SK-N-SH (cell line): ENCODE measurements at regions not wholly inside any gene's neighbourhood (a gene's known extent, or its start where the extent isn't known, plus 50 kb on each side); places are given as distances from the start of the nearest gene placed in this dataset.

Source experiments
- CTCF ChIA-PET: fragments of 300-600, 350-600 bp; formaldehyde crosslinking; extraction: SDS; loops from one replicate; lab custom pipeline; 2021; lab: Yijun Ruan, JAX
- POLR2A ChIA-PET: fragments of 350-600 bp; sonication (Branson Sonifier 250); formaldehyde crosslinking; extraction: SDS; loops from one replicate; lab custom pipeline; 2020; ENCODE audit warnings: antibody characterized with exemption, inconsistent platforms; lab: Yijun Ruan, JAX
- DNase-seq: peaks from one replicate; pipeline ENCODE4 v3.0.0; 2012
- H2AFZ ChIP-seq: fragments of 200-600 bp; sonication (generic); 2 replicates; pipeline ENCODE4 v1.8.1; 2016; ENCODE audit warnings: antibody characterized with exemption, mild to moderate bottlenecking, low read depth
- H3F3A ChIP-seq: fragments of 200-600 bp; sonication (generic); replicated peaks from 2 replicates; pipeline ENCODE3; 2016; ENCODE audit warnings: antibody characterized with exemption, mild to moderate bottlenecking; ENCODE audit not compliant: insufficient read depth
- H3K27ac ChIP-seq, 2 experiments: fragments of 200-500 bp in 1 of 2; fragments of 200-600 bp in 1 of 2; sonication (Bioruptor generic) in 1 of 2; sonication (generic), shearing (Covaris generic) in 1 of 2; 2 replicates each; pipeline versions ENCODE4 v1.5.1 to v1.6.1; 2014 to 2016; ENCODE audit warnings: low read depth in 2 of 2, inconsistent platforms in 1 of 2, low read length in 1 of 2, mild to moderate bottlenecking in 1 of 2, mixed read lengths in 1 of 2
- H3K27me3 ChIP-seq: fragments of 200-600 bp; sonication (generic), shearing (Covaris generic); 2 replicates; pipeline ENCODE4 v1.6.1; 2016; ENCODE audit warnings: mixed run types; ENCODE audit not compliant: insufficient read depth
- H3K36me3 ChIP-seq, 2 experiments: fragments of 200-500 bp in 1 of 2; fragments of 200-600 bp in 1 of 2; sonication (Bioruptor generic) in 1 of 2; sonication (generic) in 1 of 2; replicated peaks in 1 of 2; 2 replicates each; pipeline versions ENCODE3 to v1.5.1; 2014 to 2016; ENCODE audit warnings: low read length in 1 of 2, mild to moderate bottlenecking in 1 of 2; ENCODE audit not compliant: insufficient read depth in 2 of 2, control insufficient read depth in 1 of 2
- H3K4me1 ChIP-seq, 2 experiments: fragments of 200-500 bp in 1 of 2; fragments of 200-600 bp in 1 of 2; sonication (Bioruptor generic) in 1 of 2; sonication (generic), shearing (Covaris generic) in 1 of 2; 2 replicates each; pipeline versions ENCODE4 v1.5.1 to v1.6.1; 2014 to 2016; ENCODE audit warnings: low read depth in 1 of 2, low read length in 1 of 2, mixed run types in 1 of 2; ENCODE audit not compliant: insufficient read depth in 2 of 2, control insufficient read depth in 1 of 2
- H3K4me2 ChIP-seq: fragments of 200-600 bp; sonication (generic), shearing (Covaris generic); 2 replicates; pipeline ENCODE4 v1.6.1; 2017; ENCODE audit warnings: mixed run types
- H3K4me3 ChIP-seq, 2 experiments: fragments of 200-500 bp in 1 of 2; fragments of 200-600 bp in 1 of 2; sonication (Bioruptor generic) in 1 of 2; sonication (generic), shearing (Covaris generic) in 1 of 2; 2 replicates each; pipeline versions ENCODE4 v1.5.1 to v1.8.1; 2014 to 2016; ENCODE audit warnings: low read depth in 2 of 2, inconsistent platforms in 1 of 2, low read length in 1 of 2, mild to moderate bottlenecking in 1 of 2, mixed read lengths in 1 of 2, moderate library complexity in 1 of 2
- H3K79me2 ChIP-seq: fragments of 200-600 bp; sonication (generic); 2 replicates; pipeline ENCODE4 v1.8.1; 2017; ENCODE audit warnings: mild to moderate bottlenecking; ENCODE audit not compliant: insufficient read depth
- H3K9ac ChIP-seq: fragments of 200-600 bp; sonication (generic); 2 replicates; pipeline ENCODE4 v1.6.1; 2017; ENCODE audit warnings: mixed run types
- H3K9me2 ChIP-seq: fragments of 200-600 bp; sonication (generic); 2 replicates; pipeline ENCODE4 v1.6.1; 2017; ENCODE audit warnings: mixed run types
- H3K9me3 ChIP-seq: fragments of 200-600 bp; sonication (generic); 2 replicates; pipeline ENCODE4 v1.6.1; 2017; ENCODE audit warnings: mixed run types, mild to moderate bottlenecking, moderate library complexity
- H4K20me1 ChIP-seq: fragments of 200-600 bp; sonication (generic); 2 replicates; pipeline ENCODE4 v1.6.1; 2017; ENCODE audit warnings: mild to moderate bottlenecking, mixed run types; ENCODE audit not compliant: insufficient read depth
- ELF1 ChIP-seq: IDR thresholded peaks from 2 replicates; pipeline ENCODE4 v1.4.0; 2012
- EP300 ChIP-seq, 2 experiments: IDR thresholded peaks; 2 replicates each; pipeline versions ENCODE4 v1.4.0 to v1.6.1; 2012; ENCODE audit warnings: borderline replicate concordance in 1 of 2, low read depth in 1 of 2, low read length in 1 of 2
- FOXJ3 ChIP-seq: sonication (generic); formaldehyde crosslinking; IDR thresholded peaks from 2 replicates; pipeline ENCODE4 v1.5.1; 2020; ENCODE audit warnings: mild to moderate bottlenecking, missing genetic modification reagents
- FOXM1 ChIP-seq: IDR thresholded peaks from 2 replicates; pipeline ENCODE4 v1.4.0; 2012; ENCODE audit warnings: low read depth, mild to moderate bottlenecking
- MXI1 ChIP-seq: IDR thresholded peaks from 2 replicates; pipeline ENCODE4 v1.6.1; 2012; ENCODE audit warnings: mild to moderate bottlenecking, low read depth, low read length, improper control_type of control experiment
- NRF1 ChIP-seq: IDR thresholded peaks from 2 replicates; pipeline ENCODE4 v1.6.1; 2012; ENCODE audit warnings: low read depth, mild to moderate bottlenecking, low read length
- POLR2AphosphoS5 ChIP-seq: IDR thresholded peaks from 2 replicates; pipeline ENCODE4 v1.6.1; 2012; ENCODE audit warnings: low read depth, low read length
- RCOR1 ChIP-seq: fragments of 150-350 bp; IDR thresholded peaks from 2 replicates; pipeline ENCODE4 v1.6.1; 2017; ENCODE audit warnings: antibody characterized with exemption, low read length
- RFX5 ChIP-seq: IDR thresholded peaks from 2 replicates; pipeline ENCODE4 v1.6.1; 2012; ENCODE audit warnings: mild to moderate bottlenecking, improper control_type of control experiment, low read length
- SMC3 ChIP-seq: IDR thresholded peaks from 2 replicates; pipeline ENCODE4 v1.6.1; 2012; ENCODE audit warnings: low read depth, low read length, improper control_type of control experiment
- WGBS: methylation state at CpG from one replicate; pipeline ENCODE4 v1.1.6; 2017; ENCODE audit warnings: low lambda C conversion rate; 5-methylcytosine and 5-hydroxymethylcytosine counted together
- TF ChIP-seq, protein P1 (sequence below): IDR thresholded peaks from 2 replicates; pipeline ENCODE4 v1.6.1; 2012; ENCODE audit warnings: mild to moderate bottlenecking, low read depth, low read length, moderate library complexity
- TF ChIP-seq, protein P2 (sequence below): fragments of 200-600 bp; sonication (generic); IDR thresholded peaks from 2 replicates; pipeline ENCODE4 v1.6.1; 2017; ENCODE audit warnings: antibody characterized with exemption, mild to moderate bottlenecking, moderate library complexity
- TF ChIP-seq, protein P3 (sequence below): IDR thresholded peaks from 2 replicates; pipeline ENCODE4; 2012

DNA sequence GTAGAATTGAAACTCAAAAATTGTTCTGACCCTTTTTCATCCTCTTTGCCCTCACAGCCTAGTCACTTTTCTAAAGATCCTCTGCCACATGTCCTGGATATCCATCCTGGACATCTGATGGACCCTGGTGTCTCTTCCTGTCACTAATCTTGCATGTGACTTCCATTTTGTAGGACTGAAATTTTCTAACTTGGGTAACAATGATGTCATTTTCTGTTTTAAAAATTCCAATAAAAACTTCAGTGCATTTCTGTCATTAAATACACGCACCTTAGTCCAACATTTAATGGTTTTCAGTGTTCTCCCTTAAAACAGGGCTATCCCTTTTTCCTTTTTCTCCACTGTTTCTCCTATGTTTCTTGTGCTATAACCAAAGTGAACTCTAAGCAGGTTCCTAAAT, 684.9 kb upstream of the ANKRD30A start (continued):
- TF ChIP-seq, protein P1, sequence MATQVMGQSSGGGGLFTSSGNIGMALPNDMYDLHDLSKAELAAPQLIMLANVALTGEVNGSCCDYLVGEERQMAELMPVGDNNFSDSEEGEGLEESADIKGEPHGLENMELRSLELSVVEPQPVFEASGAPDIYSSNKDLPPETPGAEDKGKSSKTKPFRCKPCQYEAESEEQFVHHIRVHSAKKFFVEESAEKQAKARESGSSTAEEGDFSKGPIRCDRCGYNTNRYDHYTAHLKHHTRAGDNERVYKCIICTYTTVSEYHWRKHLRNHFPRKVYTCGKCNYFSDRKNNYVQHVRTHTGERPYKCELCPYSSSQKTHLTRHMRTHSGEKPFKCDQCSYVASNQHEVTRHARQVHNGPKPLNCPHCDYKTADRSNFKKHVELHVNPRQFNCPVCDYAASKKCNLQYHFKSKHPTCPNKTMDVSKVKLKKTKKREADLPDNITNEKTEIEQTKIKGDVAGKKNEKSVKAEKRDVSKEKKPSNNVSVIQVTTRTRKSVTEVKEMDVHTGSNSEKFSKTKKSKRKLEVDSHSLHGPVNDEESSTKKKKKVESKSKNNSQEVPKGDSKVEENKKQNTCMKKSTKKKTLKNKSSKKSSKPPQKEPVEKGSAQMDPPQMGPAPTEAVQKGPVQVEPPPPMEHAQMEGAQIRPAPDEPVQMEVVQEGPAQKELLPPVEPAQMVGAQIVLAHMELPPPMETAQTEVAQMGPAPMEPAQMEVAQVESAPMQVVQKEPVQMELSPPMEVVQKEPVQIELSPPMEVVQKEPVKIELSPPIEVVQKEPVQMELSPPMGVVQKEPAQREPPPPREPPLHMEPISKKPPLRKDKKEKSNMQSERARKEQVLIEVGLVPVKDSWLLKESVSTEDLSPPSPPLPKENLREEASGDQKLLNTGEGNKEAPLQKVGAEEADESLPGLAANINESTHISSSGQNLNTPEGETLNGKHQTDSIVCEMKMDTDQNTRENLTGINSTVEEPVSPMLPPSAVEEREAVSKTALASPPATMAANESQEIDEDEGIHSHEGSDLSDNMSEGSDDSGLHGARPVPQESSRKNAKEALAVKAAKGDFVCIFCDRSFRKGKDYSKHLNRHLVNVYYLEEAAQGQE: no peak
- TF ChIP-seq SMC3: no peak
- TF ChIP-seq MXI1: no peak
- TF ChIP-seq RFX5: no peak
- TF ChIP-seq FOXM1: no peak
- no peak for TF ChIP-seq FOXJ3
- no peak for TF ChIP-seq POLR2AphosphoS5
- no peak for TF ChIP-seq ELF1
- TF ChIP-seq EP300 (IDR thresholded peaks at IDR 0.05; ENCODE audit: borderline replicate concordance in 1 of 2, low read depth in 1 of 2, low read length in 1 of 2): no peak
- TF ChIP-seq, protein P2, sequence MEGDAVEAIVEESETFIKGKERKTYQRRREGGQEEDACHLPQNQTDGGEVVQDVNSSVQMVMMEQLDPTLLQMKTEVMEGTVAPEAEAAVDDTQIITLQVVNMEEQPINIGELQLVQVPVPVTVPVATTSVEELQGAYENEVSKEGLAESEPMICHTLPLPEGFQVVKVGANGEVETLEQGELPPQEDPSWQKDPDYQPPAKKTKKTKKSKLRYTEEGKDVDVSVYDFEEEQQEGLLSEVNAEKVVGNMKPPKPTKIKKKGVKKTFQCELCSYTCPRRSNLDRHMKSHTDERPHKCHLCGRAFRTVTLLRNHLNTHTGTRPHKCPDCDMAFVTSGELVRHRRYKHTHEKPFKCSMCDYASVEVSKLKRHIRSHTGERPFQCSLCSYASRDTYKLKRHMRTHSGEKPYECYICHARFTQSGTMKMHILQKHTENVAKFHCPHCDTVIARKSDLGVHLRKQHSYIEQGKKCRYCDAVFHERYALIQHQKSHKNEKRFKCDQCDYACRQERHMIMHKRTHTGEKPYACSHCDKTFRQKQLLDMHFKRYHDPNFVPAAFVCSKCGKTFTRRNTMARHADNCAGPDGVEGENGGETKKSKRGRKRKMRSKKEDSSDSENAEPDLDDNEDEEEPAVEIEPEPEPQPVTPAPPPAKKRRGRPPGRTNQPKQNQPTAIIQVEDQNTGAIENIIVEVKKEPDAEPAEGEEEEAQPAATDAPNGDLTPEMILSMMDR: no peak
- TF ChIP-seq NRF1: no peak
- no peak for TF ChIP-seq RCOR1

DNA sequence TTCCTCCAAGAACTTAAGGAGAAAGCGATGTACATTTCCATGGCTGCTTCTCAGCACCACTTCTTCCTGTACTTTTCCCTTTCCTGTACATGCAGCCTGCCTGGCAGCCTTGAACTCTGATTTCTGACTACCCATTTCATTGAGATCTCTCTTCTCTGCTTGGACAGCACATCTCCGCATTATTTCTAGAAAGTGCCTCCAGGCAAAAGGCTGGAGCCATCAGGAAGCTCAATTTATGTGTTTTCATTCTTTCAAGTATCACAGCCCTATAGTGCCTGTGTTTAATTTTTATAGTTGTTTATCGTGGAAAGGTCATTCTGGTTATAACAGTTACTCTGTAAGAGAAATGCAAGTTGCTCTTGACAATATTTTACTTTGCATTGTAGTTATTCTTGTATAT, 688.0 kb upstream of the ANKRD30A start:
- Histone ChIP-seq H3K4me1 (peaks cover 0 to 7% of the 10 kb centered on the region in 2 experiments; a peak in 2 of 4 replicates), H3K27me3 (no peaks in the 10 kb centered on the region), H3K79me2 (no peaks in the 10 kb centered on the region), H3K9ac (no peak overlapping the region), H3K9me2 (no peaks in the 10 kb centered on the region), H4K20me1 (no peaks in the 10 kb centered on the region), H3K36me3 (no peaks in the 10 kb centered on the region), H3K4me3 (no peak overlapping the region), H3K27ac (no peak overlapping the region), H2AFZ (no peak overlapping the region), H3F3A (no peaks in the 10 kb centered on the region), H3K4me2 (no peak overlapping the region), H3K9me3 (no peaks in the 10 kb centered on the region)
- ChIA-PET POLR2A (no interaction called here), CTCF (no interaction called here)
- no peak for DNase-seq
- TF ChIP-seq, protein P3, sequence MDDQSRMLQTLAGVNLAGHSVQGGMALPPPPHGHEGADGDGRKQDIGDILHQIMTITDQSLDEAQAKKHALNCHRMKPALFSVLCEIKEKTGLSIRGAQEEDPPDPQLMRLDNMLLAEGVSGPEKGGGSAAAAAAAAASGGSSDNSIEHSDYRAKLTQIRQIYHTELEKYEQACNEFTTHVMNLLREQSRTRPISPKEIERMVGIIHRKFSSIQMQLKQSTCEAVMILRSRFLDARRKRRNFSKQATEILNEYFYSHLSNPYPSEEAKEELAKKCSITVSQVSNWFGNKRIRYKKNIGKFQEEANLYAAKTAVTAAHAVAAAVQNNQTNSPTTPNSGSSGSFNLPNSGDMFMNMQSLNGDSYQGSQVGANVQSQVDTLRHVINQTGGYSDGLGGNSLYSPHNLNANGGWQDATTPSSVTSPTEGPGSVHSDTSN: no peak
- TF ChIP-seq SMC3: no peak
- TF ChIP-seq, protein P1: no peak
- 57% methylated on average over 3 of the region's 3 CpGs for WGBS
